GM19324 (cell line): ENCODE measurements at regions not wholly inside any gene's neighbourhood (a gene's known extent, or its start where the extent isn't known, plus 50 kb on each side); places are given as distances from the start of the nearest gene placed in this dataset.

Source experiments
- ATAC-seq: cut with Tn5 transposase; IDR thresholded peaks from one replicate; pipeline ENCODE4 v1.9.1; 2021; ENCODE audit warnings: mild to moderate bottlenecking, moderate library complexity; ENCODE audit not compliant: unreplicated experiment, low FRiP score

DNA sequence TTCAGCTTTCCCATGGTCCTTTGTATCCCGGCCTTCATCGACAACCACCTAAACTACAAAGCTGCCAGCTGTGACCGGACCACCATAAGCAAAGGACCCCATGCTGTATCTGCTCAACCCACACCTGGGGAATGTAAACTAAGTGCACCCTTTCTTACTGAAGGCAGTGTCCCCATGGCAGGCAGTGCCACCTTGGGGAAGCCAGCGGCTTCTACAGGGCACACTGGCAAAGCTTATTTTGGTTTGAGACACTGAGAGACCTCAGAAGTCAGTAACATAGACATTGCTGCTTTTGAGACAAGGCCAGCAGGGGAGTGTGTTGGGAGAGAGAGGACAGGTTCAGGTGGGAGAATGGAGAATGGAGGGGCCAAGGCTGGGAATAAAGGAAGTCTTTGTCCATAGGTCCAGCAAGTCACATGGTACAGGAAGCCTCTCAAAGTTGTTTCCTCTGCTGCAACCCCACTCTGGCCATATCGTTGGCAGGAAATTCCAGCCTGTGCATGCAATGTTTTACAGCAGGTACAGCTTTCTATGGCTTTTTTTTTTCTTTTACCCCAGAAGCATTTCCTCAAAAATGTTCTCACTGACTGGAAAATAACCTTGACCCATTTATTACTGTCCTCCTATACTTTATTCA, 85.9 kb upstream of the NPVF start:
- ATAC-seq: no peak

DNA sequence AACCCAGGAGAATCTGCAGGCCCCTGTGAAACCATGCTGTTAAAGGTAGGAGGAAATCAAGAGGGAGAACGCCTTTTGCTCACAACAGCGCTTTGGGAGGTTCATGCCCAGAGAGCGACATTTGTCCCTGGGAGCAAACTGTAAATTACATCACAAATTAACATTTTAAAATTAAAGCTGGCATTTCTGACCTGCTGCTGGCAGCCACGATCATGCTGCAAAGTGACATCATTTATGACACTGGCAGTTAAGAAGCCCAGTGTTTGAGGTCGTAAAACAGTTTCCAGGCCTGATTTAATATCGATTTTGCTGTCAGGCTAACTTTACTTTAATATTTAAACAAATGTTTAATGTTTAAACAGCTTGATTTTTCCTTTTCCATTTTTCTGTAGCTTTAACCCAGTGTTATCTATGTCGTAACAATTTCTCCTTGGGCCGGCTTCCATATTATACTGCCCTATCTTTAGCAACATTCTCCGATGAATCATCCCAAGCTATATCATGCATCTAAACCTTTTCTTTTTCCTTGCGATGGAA, 86.5 kb upstream of the NPVF start:
- no peak for ATAC-seq

DNA sequence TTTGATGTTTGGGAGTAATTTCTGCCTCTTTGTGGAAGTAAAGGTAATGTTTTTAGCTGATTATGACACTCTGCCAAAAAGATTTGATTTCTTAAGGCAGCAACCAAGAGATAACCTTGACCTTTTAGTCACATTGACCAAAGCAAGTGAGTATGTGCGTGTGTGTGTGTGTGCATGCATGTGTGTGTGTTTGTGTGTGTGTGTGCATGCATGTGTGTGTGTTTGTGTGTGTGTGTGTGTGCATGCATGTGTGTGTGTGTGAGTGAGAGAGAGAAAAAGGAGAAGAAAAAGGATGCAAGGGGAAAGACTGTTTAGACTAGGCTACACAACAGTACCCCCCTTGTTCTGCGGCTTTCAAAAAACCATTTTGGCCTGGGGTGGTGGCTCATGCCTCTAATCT, 88.1 kb upstream of the NPVF start:
- no peak for ATAC-seq

DNA sequence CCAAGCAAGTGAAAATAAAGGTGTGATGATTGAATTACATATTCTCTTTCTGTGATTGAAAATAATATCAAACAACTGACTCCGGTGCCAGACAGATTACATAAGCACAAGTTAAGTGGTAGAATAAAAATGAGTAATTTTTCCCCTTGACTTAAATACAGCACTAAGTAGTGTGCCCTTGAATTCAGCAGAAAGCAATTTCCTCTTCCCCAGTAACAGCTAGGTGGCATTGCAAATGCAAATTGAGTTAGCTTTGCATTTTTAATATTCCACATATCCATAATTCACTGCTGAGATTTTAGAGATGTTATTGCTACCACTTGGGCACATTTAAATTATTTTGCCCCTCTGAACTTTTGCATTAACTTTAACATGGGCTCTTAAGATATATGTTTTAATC, 89.8 kb upstream of the NPVF start:
- no peak for ATAC-seq

DNA sequence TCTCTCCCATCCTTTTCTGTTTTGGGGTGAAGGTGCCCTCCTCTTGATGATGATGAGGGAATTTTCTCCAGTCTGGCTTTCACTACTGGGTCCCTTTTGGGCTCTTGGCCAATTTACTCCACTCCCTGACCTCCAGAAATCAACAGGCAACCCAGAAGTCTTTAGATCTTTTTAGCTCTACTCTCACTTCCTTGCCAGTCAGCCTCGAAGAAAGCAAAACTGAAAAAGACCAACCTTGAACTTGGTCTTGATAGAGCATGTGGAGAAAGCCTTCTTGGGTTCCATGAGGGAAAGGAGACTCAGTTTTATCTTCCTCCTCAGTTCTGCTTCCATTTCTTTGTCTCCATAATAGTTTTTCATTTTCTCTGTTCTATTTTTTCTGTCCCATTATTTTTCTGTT, 91.4 kb upstream of the NPVF start:
- peak; percentile 60 for ATAC-seq

DNA sequence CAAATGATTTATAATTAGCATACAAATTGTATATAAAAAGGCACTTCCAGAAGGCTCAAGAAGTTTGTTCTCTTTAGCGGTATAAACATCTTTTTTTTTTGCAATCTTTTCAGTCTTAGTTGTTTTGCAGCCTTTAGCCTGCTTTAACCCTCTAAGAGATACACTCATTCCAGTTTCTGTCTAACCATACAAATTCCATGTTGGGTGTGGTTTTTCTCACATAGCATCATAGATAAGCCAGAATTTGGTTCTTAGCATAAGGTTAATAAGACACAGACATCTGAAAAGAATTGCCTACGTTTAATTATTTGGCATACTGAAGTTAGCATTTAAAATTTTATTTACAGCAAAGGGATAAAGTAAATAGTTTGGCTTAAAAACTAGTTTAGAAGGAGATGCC, 92.5 kb upstream of the NPVF start:
- no peak for ATAC-seq

DNA sequence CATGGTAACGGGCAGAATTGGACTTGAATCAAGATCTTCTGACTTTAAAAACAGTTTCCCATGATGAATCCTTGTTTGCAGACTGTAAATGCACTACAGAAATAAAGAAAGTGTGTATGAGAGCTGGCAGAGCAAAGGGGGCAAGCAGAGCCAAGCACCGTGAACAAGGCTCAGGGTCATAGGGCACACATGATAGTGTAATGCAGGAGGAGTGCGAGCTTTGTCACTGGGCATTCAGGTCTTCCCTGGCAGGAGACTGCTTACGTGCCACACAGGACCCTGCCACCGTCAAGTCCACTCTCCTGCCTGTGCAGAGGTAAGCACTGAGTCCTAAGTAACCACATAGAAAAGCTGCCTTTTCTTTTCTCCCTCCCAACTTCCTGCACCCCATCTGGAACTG, 93.1 kb upstream of the NPVF start:
- no peak for ATAC-seq

DNA sequence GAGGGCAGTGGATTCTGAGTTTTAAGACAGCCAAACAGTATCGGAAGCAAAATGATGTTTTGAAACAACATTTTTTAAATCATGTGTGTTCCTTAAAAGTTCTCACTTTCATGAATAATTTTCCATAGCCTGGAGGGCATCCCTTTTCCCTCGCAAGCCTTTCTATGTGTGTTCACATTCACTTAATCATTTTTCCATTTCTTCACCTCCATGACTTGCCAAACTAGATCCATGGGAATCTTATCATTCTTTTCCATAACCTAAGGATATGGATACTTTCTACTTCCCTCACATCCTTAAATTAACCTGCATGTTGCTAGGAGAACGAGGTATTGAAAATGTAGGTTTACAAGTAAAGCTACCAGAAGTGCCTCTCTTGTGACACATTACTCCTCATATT, 94.2 kb upstream of the NPVF start:
- no peak for ATAC-seq

DNA sequence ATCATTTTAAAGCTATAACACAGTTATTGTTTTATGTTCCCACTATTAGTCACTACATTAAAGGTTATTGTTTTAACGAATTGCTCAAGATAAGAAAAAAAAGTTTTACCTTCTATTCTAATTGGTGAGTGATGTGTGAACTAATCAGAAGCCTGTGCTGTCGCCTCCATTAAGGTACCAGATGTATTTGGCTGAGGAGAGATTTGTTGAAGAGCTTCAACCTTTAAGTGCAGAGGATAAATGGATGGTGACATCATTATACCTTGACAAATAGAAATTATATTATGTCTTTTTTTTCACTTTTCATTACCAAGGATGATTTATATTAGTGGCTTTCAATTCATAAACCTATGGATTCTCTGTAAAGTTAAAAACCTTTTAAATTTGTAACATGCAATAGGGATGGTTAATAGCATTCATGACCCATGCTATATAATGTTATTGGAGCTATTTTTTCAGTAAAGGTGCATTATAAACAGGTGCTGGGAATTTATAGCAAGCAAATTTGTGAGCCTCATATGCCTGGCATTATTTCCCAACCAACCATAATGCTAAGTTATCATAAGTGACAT, 97.0 kb upstream of the NPVF start:
- no peak for ATAC-seq

DNA sequence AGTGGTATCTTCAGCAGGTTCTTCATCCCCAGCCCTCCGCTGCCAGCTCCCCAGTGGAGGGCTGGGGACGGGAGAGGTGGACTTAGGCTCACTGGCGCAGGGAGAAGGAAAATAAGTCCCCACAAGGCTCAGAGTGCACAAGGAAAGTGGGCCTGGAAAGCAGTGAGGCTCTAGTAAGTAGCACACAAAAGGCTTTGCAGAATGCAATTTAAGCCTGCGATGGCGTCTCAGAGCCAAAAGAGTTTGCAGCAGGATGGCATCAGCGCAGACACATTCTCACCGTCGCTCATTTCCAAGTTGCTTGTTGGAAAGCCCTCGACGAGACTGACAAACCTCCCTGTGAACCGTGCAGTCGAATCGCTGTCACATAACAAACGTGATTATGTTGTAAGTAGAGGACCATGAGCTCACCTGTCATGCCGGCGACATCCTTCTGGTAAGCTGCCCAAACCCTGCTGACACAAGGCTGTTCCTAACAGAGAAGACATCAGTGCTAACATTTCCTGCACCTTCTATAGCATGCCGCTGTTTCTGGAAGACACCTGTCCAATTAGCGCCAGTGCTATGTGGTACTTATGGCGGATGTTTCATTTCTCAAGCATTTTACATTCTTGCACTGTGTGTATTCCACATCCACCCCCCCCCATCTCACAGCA, 98.3 kb upstream of the NPVF start:
- ATAC-seq: no peak

DNA sequence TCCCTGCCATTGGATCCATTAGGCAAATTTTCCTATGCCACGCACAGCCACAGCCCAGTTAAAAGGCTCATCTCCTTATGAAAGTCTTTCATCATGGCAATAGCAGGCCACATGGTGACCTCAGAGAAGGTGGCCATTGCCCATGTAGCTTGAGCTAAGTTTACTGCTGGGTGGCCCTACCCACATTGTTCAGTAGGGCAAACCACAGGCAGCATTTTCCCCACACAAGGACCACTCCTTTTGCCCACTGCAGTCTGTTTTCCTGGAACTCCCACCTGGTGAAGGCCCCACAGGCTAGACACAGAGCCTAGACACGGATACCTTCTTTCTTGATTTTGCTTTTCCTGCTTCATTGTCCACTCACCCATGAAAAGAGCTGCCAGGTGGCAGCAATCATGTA, 101.5 kb upstream of the NPVF start:
- ATAC-seq: no peak

DNA sequence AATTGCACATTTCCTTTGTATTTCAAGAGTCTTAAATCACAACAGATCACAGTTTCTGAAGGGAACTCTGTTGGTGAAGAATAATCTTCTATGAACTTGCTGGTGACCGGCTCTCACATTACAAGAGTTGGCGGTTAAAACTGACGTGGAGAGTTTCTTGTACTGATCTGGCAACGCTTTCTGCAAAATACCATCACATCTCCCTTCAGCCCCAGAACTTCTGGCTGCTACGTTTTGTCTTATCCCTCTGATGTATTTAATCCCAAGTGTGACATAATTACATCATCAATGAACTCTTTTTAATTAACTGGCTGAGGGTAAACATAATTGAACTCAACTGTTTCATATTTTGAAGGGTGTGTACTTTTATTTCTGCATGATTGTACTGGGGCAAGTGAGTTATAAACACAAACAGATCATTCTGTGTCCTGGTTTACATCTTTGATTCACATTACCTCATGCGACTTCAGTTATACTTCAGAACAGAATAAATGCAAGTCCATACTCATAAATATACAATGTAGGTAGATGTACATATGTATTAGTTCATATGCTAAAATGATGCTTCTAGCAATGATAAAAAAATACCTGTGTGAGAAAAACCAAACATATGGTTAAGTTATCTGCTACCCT, 105.1 kb upstream of the NPVF start:
- ATAC-seq: no peak

DNA sequence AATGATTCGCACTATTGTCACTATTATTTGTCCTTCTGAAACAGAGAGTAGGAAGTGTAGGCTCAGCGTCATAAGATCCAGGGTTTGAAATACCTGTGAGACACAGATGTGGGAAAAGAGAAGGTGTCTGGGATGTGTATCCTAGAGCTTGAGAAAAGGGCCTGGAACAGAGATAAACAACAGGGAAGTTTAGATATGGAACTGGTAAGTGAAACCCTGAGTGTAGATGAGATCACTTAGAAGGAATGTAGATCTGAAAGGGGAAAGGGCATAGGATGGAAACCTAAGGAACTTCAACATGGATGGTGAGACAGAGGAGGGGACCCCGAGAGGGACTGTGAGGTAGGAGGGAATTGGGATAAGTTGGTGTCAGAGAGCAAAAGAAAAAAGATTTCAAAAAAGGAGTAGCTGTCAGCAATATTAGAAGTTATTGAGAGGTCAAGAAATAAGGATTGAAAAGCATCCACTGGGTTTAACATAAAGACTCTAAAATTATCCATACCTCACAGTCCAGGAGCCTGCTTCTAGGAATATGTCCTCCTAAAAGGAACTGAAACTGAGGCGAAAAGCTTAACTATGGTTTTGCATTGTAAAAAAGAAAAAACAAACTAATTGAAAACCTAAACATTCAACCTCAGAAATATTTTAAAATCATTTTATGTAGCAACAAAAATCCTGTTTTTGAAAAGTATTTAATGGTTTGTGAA, 119.2 kb upstream of the NPVF start:
- no peak for ATAC-seq

DNA sequence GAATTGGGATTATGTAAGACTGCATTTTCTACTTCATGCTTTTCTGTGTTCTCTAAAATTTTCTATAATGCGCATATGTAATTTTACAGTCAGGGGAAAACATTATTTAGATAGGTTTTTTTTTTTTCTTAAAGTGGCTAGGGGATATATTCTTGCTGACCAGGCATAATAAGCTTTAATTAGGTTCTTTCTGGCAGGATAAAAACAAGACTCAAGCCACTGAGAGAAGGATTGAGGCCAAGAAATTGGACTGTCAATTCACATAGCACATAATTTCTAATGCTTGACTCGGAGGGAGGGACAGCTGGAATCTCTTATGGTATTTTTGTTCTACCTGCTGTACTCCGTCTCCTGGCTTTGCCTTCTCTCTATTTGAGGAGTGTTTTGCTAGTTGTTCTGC, 119.8 kb upstream of the NPVF start:
- no peak for ATAC-seq

DNA sequence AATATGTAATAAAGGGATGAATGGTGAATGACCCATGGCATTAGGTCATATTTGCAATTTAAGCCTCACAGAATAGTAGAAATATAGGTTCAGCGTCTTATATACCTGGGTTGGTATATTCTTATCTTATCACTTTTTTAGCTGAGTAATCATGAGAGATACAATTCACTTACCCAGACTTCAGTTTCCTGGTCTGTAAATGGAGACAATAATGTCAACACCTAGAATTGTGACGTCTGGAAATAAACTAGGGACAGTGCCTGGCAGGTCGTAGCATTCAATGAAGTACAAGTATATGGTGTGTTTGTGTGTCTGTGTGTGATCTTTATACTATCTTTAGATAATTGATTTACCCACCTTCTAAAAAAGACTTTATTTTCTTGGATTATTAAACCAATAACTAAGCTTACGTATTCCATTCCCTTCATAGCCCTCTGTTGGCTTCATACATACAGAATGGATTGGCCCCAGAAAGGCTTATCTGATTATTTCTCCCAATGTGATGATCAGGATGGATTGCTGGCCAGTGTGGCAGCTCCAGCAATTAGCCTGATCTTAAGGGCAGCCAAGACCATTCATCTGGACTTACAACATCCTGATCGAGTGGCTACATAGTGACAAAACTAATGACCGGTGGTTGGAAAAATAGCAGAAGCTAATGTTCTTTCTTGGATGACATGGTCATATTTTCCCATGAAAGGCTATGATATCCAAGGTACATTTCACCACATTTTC, 121.2 kb upstream of the NPVF start:
- ATAC-seq: no peak

DNA sequence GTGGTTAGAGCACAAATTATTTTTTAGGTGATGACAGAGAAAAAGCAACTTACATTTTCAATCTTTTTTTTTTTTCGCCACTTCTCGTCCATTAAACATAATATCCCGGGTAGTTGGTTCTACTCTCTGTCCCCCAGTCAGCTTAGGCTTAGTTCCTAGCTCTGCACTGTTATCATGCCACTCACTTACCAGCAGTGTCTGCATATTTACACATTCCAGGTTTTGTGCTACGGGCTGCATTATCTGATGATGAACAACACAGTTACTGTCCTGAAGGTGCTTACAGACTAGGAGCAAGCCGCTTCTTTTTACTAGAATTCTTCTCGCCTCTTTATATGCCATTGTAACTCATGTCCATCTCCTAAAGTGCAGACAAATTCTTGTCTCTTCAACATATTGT, 121.8 kb upstream of the NPVF start:
- ATAC-seq: no peak

DNA sequence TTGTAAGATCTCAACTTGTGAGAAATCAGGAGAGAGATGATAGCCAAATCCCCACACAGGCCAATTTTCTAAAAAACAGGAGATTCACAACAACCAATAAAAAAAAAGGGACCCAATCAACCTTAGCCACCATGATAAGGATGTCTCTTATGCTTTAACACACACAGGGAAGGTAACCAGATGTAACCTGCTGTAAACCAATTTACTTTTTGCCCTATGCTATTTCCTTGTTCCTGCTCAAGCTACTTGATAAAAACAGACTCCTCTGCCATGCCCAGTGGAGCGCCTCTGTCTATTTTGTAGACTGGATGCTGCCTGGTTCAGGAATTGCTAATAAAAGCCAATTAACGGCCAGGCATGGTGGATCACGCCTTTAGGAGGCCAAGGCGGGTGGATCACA, 123.5 kb upstream of the NPVF start:
- ATAC-seq: no peak

DNA sequence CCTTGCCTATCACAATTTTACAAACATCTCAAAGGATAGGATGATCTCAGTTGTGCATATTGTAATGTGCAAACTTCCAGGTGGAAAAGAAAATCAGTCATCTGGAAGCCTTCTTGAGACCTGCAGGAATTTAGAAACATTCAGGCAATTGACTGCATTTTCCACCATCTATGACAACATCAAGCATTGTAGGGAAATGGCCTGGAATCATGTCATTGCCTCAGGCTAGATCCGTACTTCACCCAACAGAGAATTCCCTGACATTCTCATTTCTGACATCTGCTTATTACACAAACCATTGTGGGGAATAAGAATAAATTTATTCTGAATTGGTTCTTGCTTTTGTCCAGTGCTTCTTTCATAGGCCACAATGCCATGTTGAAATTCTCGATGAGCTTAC, 124.9 kb upstream of the NPVF start:
- ATAC-seq: no peak

DNA sequence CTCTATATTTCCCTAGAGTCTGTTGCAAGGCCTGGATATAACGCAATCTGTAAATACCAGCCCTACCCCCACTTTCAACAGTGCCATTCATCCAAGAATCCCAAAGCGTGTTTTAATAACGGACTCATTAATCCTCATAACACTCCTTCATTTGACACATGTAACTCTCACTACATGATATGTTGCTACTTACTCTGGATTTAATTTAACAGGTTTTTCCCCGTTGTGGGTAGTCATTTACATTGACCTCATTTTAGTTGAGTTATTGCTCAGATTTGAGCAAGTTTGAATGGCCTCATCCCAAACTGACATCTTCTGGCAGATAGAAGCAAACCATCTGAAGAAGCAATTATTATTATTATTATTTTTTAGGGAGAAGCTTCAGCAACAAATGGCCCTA, 125.4 kb upstream of the NPVF start:
- no peak for ATAC-seq

DNA sequence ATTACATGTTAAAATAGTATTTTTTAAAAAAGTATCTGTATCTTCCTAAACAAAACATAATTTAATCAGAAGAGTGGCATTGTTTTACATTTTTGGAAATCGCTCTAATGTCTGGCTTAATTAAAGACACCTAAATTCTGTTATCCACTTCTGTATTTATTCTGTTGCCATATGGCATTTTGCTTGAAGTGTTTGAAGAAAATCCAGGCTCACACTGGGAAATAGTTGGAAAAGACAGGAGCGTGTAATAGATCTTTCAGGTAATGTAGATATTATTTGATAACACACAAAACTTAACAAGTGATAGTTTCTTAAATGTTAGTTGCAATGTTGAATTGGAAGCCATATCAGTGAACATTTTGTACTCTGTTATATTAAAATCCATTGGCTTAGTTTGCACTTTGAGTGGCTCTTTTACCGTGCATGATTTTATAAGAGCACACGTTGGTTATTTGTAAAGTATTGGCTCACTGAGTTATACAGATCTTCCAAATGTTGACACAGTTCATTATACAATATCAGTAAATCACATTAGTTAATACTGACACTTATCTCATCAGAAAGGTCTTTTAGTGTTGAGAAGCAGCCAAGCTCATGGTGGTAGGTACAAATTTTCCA, 128.4 kb upstream of the NPVF start:
- ATAC-seq: no peak
